ENCODE measurements at regions not wholly inside any gene's neighbourhood (a gene's known extent, or its start where the extent isn't known, plus 50 kb on each side); places are given as distances from the start of the nearest gene placed in this dataset.
A peak's percentile ranks its signal among the peaks of the same experiment; 100 is the strongest.

- H3K4me3 ChIP-seq (ENCODE audit: low read depth, low read length): no peak overlapping the region
- TF ChIP-seq CTCF (IDR thresholded peaks at IDR 0.05; ENCODE audit: low read depth, low read length): no peak
- no peak for DNase-seq (ENCODE audit: low read depth, low spot score)
- H3K27me3 ChIP-seq (ENCODE audit: control insufficient read depth, insufficient read depth, low read length): no peaks in the 10 kb centered on the region
- POLR2A ChIA-PET: no interaction called here
- no peaks in the 10 kb centered on the region for H3K9me3 ChIP-seq (ENCODE audit: control insufficient read depth, insufficient read depth, low read length)
- CTCF ChIA-PET: interaction anchor here (1.2 kb wide), 1 partner anchor 497 kb away, joined by 4 read pairs; no protein-coding TSS in a partner anchor
- H3K27ac ChIP-seq (ENCODE audit: low read depth, low read length): no peak overlapping the region
Observed at GRCh38 chr20:6269168-6269873, 146.5 kb upstream of the FERMT1 start.

GRCh38 chr20:6265204-6265904 is 142.5 kb upstream of the FERMT1 start:
- peak; percentile 60 for TF ChIP-seq CTCF (IDR thresholded peaks at IDR 0.05; ENCODE audit: low read depth, low read length)
- no peak overlapping the region for H3K27ac ChIP-seq (ENCODE audit: low read depth, low read length)
- DNase-seq (ENCODE audit: low read depth, low spot score): peak; percentile 38
- CTCF ChIA-PET: interaction anchor here (0.5 to 2.4 kb wide), 33 partner anchors 10 to 1594 kb away, joined by 3 to 25 read pairs (median 3); no protein-coding TSS in a partner anchor
- POLR2A ChIA-PET: no interaction called here
- no peaks in the 10 kb centered on the region for H3K27me3 ChIP-seq (ENCODE audit: control insufficient read depth, insufficient read depth, low read length)
- H3K4me3 ChIP-seq (ENCODE audit: low read depth, low read length): peak overlapping the region; percentile 25; the same call in 1 of the 2 replicates
- H3K9me3 ChIP-seq (ENCODE audit: control insufficient read depth, insufficient read depth, low read length): no peaks in the 10 kb centered on the region

- no peak for DNase-seq (ENCODE audit: low read depth, low spot score)
- Histone ChIP-seq H3K4me3 (ENCODE audit: low read depth, low read length) (no peak overlapping the region), H3K27me3 (ENCODE audit: control insufficient read depth, insufficient read depth, low read length) (no peaks in the 10 kb centered on the region), H3K9me3 (ENCODE audit: control insufficient read depth, insufficient read depth, low read length) (no peaks in the 10 kb centered on the region), H3K27ac (ENCODE audit: low read depth, low read length) (no peak overlapping the region)
- CTCF ChIA-PET: interaction anchor here (0.7 kb wide), 1 partner anchor 75 kb away, joined by 3 read pairs; no protein-coding TSS in a partner anchor
- POLR2A ChIA-PET: no interaction called here
- TF ChIP-seq CTCF (IDR thresholded peaks at IDR 0.05; ENCODE audit: low read depth, low read length): no peak
Observed at GRCh38 chr20:6253396-6253795, 130.6 kb upstream of the FERMT1 start.

GRCh38 chr20:6245436-6245835 is 122.6 kb upstream of the FERMT1 start:
- no peak overlapping the region for H3K27ac ChIP-seq (ENCODE audit: low read depth, low read length)
- no peak overlapping the region for H3K4me3 ChIP-seq (ENCODE audit: low read depth, low read length)
- CTCF ChIA-PET: interaction anchor here (0.5 kb wide), 1 partner anchor 1744 kb away, joined by 3 read pairs; no protein-coding TSS in a partner anchor
- POLR2A ChIA-PET: no interaction called here
- TF ChIP-seq CTCF (IDR thresholded peaks at IDR 0.05; ENCODE audit: low read depth, low read length): no peak
- no peaks in the 10 kb centered on the region for H3K9me3 ChIP-seq (ENCODE audit: control insufficient read depth, insufficient read depth, low read length)
- H3K27me3 ChIP-seq (ENCODE audit: control insufficient read depth, insufficient read depth, low read length): no peaks in the 10 kb centered on the region
- DNase-seq (ENCODE audit: low read depth, low spot score): no peak

- no peak for DNase-seq (ENCODE audit: low read depth, low spot score)
- TF ChIP-seq CTCF (IDR thresholded peaks at IDR 0.05; ENCODE audit: low read depth, low read length): no peak
- Histone ChIP-seq H3K4me3 (ENCODE audit: low read depth, low read length) (no peak overlapping the region), H3K9me3 (ENCODE audit: control insufficient read depth, insufficient read depth, low read length) (no peaks in the 10 kb centered on the region), H3K27me3 (ENCODE audit: control insufficient read depth, insufficient read depth, low read length) (no peaks in the 10 kb centered on the region), H3K27ac (ENCODE audit: low read depth, low read length) (no peak overlapping the region)
- ChIA-PET CTCF (no interaction called here), POLR2A (no interaction called here)
Observed at GRCh38 chr20:6241591-6241990, 118.8 kb upstream of the FERMT1 start.

Data from AG04450 (cell line).